VCaP (cell line): ENCODE measurements at regions not wholly inside any gene's neighbourhood (a gene's known extent, or its start where the extent isn't known, plus 50 kb on each side); places are given as distances from the start of the nearest gene placed in this dataset.
"Not testable (repeated sequence)": the region's sequence is repeated elsewhere in the genome, so short reads cannot be mapped to it uniquely, and the experiment has no call there.

Source experiments
- H3K27ac ChIP-seq: fragments of 450-650 bp; 2 replicates; pipeline ENCODE4 v1.5.1; 2017
- CTCF ChIP-seq: fragments of 450-650 bp; conservative IDR thresholded peaks from 2 replicates; pipeline ENCODE4 v1.5.1; 2017; ENCODE audit warnings: mild to moderate bottlenecking, moderate library complexity

GRCh38 chr11:92098172-92098571 lies 126.4 kb upstream of the FAT3 start:
- TF ChIP-seq CTCF = no peak
- H3K27ac ChIP-seq = no peak overlapping the region

- peak overlapping the region; percentile 44 for H3K27ac ChIP-seq
- TF ChIP-seq CTCF = no peak
Measured at GRCh38 chr11:92087725-92088537, 136.7 kb upstream of the FAT3 start.

GRCh38 chr11:92083123-92083522 lies 141.5 kb upstream of the FAT3 start:
- no peak for TF ChIP-seq CTCF
- no peak overlapping the region for H3K27ac ChIP-seq

GRCh38 chr11:92082652-92083051 lies 142.0 kb upstream of the FAT3 start:
- TF ChIP-seq CTCF = no peak
- H3K27ac ChIP-seq = no peak overlapping the region

GRCh38 chr11:92074498-92074897 lies 150.1 kb upstream of the FAT3 start:
- not testable (repeated sequence) for H3K27ac ChIP-seq

- no peak for TF ChIP-seq CTCF
- H3K27ac ChIP-seq = no peak overlapping the region
Measured at GRCh38 chr11:92071660-92072059, 153.0 kb upstream of the FAT3 start.

GRCh38 chr11:92070026-92070889 lies 154.4 kb upstream of the FAT3 start:
- H3K27ac ChIP-seq = no peak overlapping the region
- TF ChIP-seq CTCF = peak; percentile 42

GRCh38 chr11:92067016-92067415 lies 157.6 kb upstream of the FAT3 start:
- TF ChIP-seq CTCF = no peak
- H3K27ac ChIP-seq = no peak overlapping the region
